Gastrocnemius medialis (tissue), 4 donors: ENCODE measurements at regions not wholly inside any gene's neighbourhood (a gene's known extent, or its start where the extent isn't known, plus 50 kb on each side); places are given as distances from the start of the nearest gene placed in this dataset.

ENCODE experiments used
- ATAC-seq, 2 donors: fragments of 150-250 bp; one replicate each; pipeline ENCODE4 v1.9.1; 2016
- DNase-seq, 2 donors: peaks; one replicate each; pipeline ENCODE4 v3.0.0-alpha.2; 2019
- H3K27ac ChIP-seq, 4 donors: fragments of 200-600 bp; sonication (generic); 1 replicate in 1 of 4; 2 replicates in 3 of 4; pipeline ENCODE4 v1.5.1; 2016 to 2018; ENCODE audit warnings: mild to moderate bottlenecking in 2 of 4, moderate library complexity in 1 of 4
- H3K27me3 ChIP-seq, 3 donors: fragments of 200-600 bp; sonication (generic) in 2 of 3; 1 replicate in 1 of 3; 2 replicates in 2 of 3; pipeline versions ENCODE4 v1.5.1 to v1.6.0; 2016 to 2019; ENCODE audit warnings: mild to moderate bottlenecking in 1 of 3, moderate library complexity in 1 of 3
- H3K36me3 ChIP-seq, 2 donors: fragments of 200-600 bp; sonication (generic) in 1 of 2; one replicate each; pipeline ENCODE4 v1.5.1; 2017 to 2018
- H3K4me1 ChIP-seq, 2 donors: fragments of 200-600 bp; sonication (generic) in 1 of 2; one replicate each; pipeline ENCODE4 v1.5.1; 2016 to 2017; ENCODE audit warnings: mild to moderate bottlenecking in 2 of 2
- H3K4me3 ChIP-seq, 4 donors: fragments of 200-600 bp; sonication (generic) in 3 of 4; 1 replicate in 1 of 4; 2 replicates in 3 of 4; pipeline ENCODE4 v1.5.1; 2016 to 2019; ENCODE audit warnings: mild to moderate bottlenecking in 2 of 4
- H3K9me3 ChIP-seq, 3 donors: fragments of 200-600 bp; sonication (generic) in 2 of 3; 1 replicate in 1 of 3; 2 replicates in 2 of 3; pipeline ENCODE4 v1.5.1; 2016 to 2019
- POLR2A ChIP-seq, 2 donors: fragments of 450-650 bp; IDR thresholded peaks; one replicate each; pipeline ENCODE4 v1.6.1; 2017; ENCODE audit warnings: antibody characterized with exemption in 2 of 2, mild to moderate bottlenecking in 2 of 2, moderate library complexity in 2 of 2
- in situ Hi-C, 4 donors: fragments of 200-750 bp; cut with MboI; loops; one replicate each; pipeline versions ENCODE4 v1.15.0 to v1.8.0; 2017; ENCODE audit warnings: low sequenced_read_pairs in 4 of 4
- intact Hi-C: fragments of 100-400 bp; cut with DNase I; formaldehyde crosslinking; loops from one replicate; pipeline ENCODE4 v1.15.1; 2023; ENCODE audit warnings: low total_unique reads
- TF ChIP-seq, protein P1 (sequence below), 5 experiments: fragments of 450-650 bp in 3 of 5; fragments of 200-600 bp in 2 of 5; sonication (generic) in 2 of 5; IDR thresholded peaks in 4 of 5; conservative IDR thresholded peaks in 1 of 5; 1 replicate in 4 of 5; 2 replicates in 1 of 5; pipeline ENCODE4 v1.5.1; 2016 to 2019; ENCODE audit warnings: antibody characterized with exemption in 5 of 5, mild to moderate bottlenecking in 3 of 5, moderate library complexity in 3 of 5

DNA sequence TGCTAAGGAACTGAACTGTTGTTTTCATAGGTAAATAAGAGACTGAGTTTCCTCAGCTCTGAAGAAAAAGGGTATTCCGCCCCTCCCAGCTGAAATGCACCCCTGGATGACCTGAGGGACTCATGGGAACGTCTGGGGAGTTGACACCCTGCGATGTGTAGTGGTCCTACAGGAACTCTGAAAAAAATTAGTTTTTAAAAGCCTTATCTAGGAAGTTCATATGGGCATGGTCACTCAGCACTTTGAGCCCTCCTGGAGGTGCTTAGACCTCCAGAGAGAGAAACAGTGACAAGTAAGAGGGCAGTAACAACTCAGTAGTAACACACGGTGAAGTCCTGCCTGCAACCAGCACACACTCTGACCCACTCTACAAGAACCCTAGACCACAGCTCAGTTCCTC lies 91.2 kb upstream of the CNOT2 start:
- TF ChIP-seq, protein P1, sequence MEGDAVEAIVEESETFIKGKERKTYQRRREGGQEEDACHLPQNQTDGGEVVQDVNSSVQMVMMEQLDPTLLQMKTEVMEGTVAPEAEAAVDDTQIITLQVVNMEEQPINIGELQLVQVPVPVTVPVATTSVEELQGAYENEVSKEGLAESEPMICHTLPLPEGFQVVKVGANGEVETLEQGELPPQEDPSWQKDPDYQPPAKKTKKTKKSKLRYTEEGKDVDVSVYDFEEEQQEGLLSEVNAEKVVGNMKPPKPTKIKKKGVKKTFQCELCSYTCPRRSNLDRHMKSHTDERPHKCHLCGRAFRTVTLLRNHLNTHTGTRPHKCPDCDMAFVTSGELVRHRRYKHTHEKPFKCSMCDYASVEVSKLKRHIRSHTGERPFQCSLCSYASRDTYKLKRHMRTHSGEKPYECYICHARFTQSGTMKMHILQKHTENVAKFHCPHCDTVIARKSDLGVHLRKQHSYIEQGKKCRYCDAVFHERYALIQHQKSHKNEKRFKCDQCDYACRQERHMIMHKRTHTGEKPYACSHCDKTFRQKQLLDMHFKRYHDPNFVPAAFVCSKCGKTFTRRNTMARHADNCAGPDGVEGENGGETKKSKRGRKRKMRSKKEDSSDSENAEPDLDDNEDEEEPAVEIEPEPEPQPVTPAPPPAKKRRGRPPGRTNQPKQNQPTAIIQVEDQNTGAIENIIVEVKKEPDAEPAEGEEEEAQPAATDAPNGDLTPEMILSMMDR (IDR thresholded peaks at IDR 0.05 in 4 of 5, conservative IDR thresholded peaks at IDR 0.05 in 1 of 5), result no peak
- no peak for TF ChIP-seq POLR2A (IDR thresholded peaks at IDR 0.05)
- in situ Hi-C loops (no loop called here), intact Hi-C loops (no loop called here)

DNA sequence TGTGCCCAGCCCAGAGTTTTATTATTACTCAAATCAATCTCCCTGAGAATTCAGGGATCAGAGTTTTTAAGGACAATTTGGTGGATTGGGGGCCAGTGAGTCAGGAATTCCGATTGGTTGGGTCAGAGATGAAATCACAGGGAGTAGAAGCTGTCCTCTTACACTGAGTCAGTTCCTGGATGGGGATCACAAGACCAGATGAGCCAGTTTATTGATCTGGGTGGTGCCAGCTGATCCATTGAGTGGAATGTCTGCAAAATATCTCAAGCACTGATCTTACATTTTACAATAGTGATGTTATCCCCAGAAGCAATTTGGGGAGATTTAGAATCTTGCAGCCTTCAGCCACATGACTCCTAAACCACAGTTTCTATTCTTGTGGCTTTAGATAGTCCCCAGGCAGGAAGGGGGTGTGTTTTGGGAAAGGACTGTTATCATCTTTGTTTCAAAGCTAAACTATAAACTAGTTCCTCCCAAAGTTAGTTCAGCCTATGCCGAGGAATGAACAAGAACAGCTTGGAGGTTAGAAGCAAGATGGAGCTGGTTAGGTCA lies 89.1 kb upstream of the CNOT2 start:
- no peak overlapping the region for H3K27ac ChIP-seq
- ATAC-seq (no peak), DNase-seq (no peak)
- no peaks in the 10 kb centered on the region for H3K36me3 ChIP-seq
- in situ Hi-C loops (no loop called here), intact Hi-C loops (no loop called here)
- no peak overlapping the region for H3K4me3 ChIP-seq
- TF ChIP-seq POLR2A (IDR thresholded peaks at IDR 0.05), result no peak
- TF ChIP-seq, protein P1 (IDR thresholded peaks at IDR 0.05 in 4 of 5, conservative IDR thresholded peaks at IDR 0.05 in 1 of 5), result no peak
- no peaks in the 10 kb centered on the region for H3K9me3 ChIP-seq
- no peaks in the 10 kb centered on the region for H3K27me3 ChIP-seq
- H3K4me1 ChIP-seq, result no peaks in the 10 kb centered on the region

More for the DNA sequence above, 91.2 kb upstream of the CNOT2 start:
- no peaks in the 10 kb centered on the region for H3K4me1 ChIP-seq
- no peaks in the 10 kb centered on the region for H3K27me3 ChIP-seq
- H3K4me3 ChIP-seq, result no peak overlapping the region
- DNase-seq, result no peak
- H3K36me3 ChIP-seq, result no peaks in the 10 kb centered on the region
- no peaks in the 10 kb centered on the region for H3K9me3 ChIP-seq
- ATAC-seq, result no peak
- no peak overlapping the region for H3K27ac ChIP-seq

- intact Hi-C loops, result no loop called here
- Histone ChIP-seq H3K27me3 (no peaks in the 10 kb centered on the region), H3K4me1 (no peaks in the 10 kb centered on the region), H3K9me3 (no peaks in the 10 kb centered on the region), H3K36me3 (no peaks in the 10 kb centered on the region), H3K4me3 (no peak overlapping the region), H3K27ac (no peak overlapping the region)
- no peak for DNase-seq
- TF ChIP-seq POLR2A (IDR thresholded peaks at IDR 0.05), result no peak
- TF ChIP-seq, protein P1 (IDR thresholded peaks at IDR 0.05 in 4 of 5, conservative IDR thresholded peaks at IDR 0.05 in 1 of 5), result no peak
- in situ Hi-C loops, result no loop called here
- ATAC-seq, result no peak
Observed at GRCh38 chr12:70154960-70155589, 88.2 kb upstream of the CNOT2 start.

DNA sequence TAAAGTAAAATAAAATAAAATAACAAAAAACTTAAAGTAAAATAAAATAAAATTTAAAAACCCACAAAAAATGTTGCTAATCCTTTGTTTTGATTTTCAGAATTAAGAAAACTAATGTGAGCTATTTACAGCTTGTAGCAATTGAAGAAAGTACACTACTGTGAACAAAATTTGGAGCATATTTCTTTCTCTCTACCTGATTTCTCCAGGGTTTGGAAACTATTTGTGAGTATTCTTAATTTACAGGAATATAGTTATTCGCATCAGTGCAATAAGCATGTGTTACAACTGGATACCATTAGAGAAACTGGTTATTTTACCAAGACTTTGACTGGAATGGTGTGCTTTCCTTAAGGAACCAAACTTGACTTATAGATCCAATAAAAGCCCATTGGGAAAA lies 86.1 kb upstream of the CNOT2 start:
- in situ Hi-C loops (no loop called here), intact Hi-C loops (no loop called here)
- Histone ChIP-seq H3K36me3 (no peaks in the 10 kb centered on the region), H3K4me1 (no peaks in the 10 kb centered on the region), H3K27me3 (no peaks in the 10 kb centered on the region), H3K27ac (no peak overlapping the region), H3K4me3 (no peak overlapping the region), H3K9me3 (no peaks in the 10 kb centered on the region)
- TF ChIP-seq POLR2A (IDR thresholded peaks at IDR 0.05), result no peak
- TF ChIP-seq, protein P1 (IDR thresholded peaks at IDR 0.05 in 4 of 5, conservative IDR thresholded peaks at IDR 0.05 in 1 of 5), result no peak
- DNase-seq (no peak), ATAC-seq (no peak)

GRCh38 chr12:70165450-70165849 lies 77.8 kb upstream of the CNOT2 start:
- Histone ChIP-seq H3K27ac (no peak overlapping the region), H3K4me3 (no peak overlapping the region), H3K9me3 (no peaks in the 10 kb centered on the region), H3K36me3 (no peaks in the 10 kb centered on the region), H3K27me3 (no peaks in the 10 kb centered on the region), H3K4me1 (no peaks in the 10 kb centered on the region)
- TF ChIP-seq, protein P1 (IDR thresholded peaks at IDR 0.05 in 4 of 5, conservative IDR thresholded peaks at IDR 0.05 in 1 of 5), result no peak
- ATAC-seq, result no peak
- DNase-seq, result no peak
- in situ Hi-C loops, result no loop called here
- intact Hi-C loops, result no loop called here
